Liver (tissue), 9 donors: ENCODE measurements at regions not wholly inside any gene's neighbourhood (a gene's known extent, or its start where the extent isn't known, plus 50 kb on each side); places are given as distances from the start of the nearest gene placed in this dataset. TPM values are rescaled to one million over a fixed set of nuclear protein-coding genes. Genes with fewer than 3 reads are reported as not detected.
"Not testable (repeated sequence)": the region's sequence is repeated elsewhere in the genome, so short reads cannot be mapped to it uniquely, and the experiment has no call there.

Experiments used
- DNase-seq: peaks from one replicate; pipeline ENCODE4 v3.0.0-alpha.2; 2017; ENCODE audit warnings: low spot score
- H3K27ac ChIP-seq, 2 donors: one replicate each; pipeline ENCODE4 v1.7.0; 2013; ENCODE audit warnings: inconsistent platforms in 2 of 2, low read length in 2 of 2, control low read depth in 1 of 2, low read depth in 1 of 2, mild to moderate bottlenecking in 1 of 2
- H3K27me3 ChIP-seq, 4 donors: one replicate each; pipeline versions ENCODE4 v1.6.1 to v1.7.0; 2013; ENCODE audit warnings: low read length in 3 of 4, inconsistent platforms in 1 of 4, mild to moderate bottlenecking in 1 of 4, moderate library complexity in 1 of 4; ENCODE audit not compliant: control insufficient read depth in 4 of 4, insufficient read depth in 4 of 4
- H3K36me3 ChIP-seq, 4 donors: one replicate each; pipeline versions ENCODE4 v1.6.1 to v1.7.0; 2013; ENCODE audit warnings: low read length in 3 of 4, mild to moderate bottlenecking in 3 of 4, low read depth in 1 of 4, moderate library complexity in 1 of 4; ENCODE audit not compliant: control insufficient read depth in 4 of 4, insufficient read depth in 3 of 4
- H3K4me1 ChIP-seq, 4 donors: one replicate each; pipeline versions ENCODE4 v1.6.1 to v1.7.0; 2013; ENCODE audit warnings: low read length in 3 of 4, mild to moderate bottlenecking in 3 of 4, moderate library complexity in 1 of 4; ENCODE audit not compliant: control insufficient read depth in 4 of 4, insufficient read depth in 4 of 4
- H3K4me3 ChIP-seq, 3 donors: one replicate each; pipeline versions ENCODE4 v1.6.1 to v1.7.0; 2013; ENCODE audit warnings: low read length in 3 of 3, control low read depth in 1 of 3, low read depth in 1 of 3, mild to moderate bottlenecking in 1 of 3
- H3K9ac ChIP-seq, 2 donors: one replicate each; pipeline ENCODE4 v1.7.0; 2013; ENCODE audit warnings: low read length in 2 of 2, mild to moderate bottlenecking in 2 of 2, moderate library complexity in 2 of 2, control low read depth in 1 of 2, low read depth in 1 of 2
- H3K9me3 ChIP-seq, 4 donors: one replicate each; pipeline versions ENCODE4 v1.6.1 to v1.7.0; 2013; ENCODE audit warnings: low read length in 3 of 4; ENCODE audit not compliant: control insufficient read depth in 4 of 4
- EGR1 ChIP-seq, 2 donors: IDR thresholded peaks; 2 replicates each; pipeline ENCODE4 v1.6.1; 2016 to 2018; ENCODE audit warnings: antibody characterized with exemption in 2 of 2, low read depth in 2 of 2
- FOXA1 ChIP-seq: IDR thresholded peaks from 2 replicates; pipeline ENCODE4 v1.6.1; 2016; ENCODE audit warnings: antibody characterized with exemption
- HNF4A ChIP-seq, 2 donors: conservative IDR thresholded peaks; 2 replicates each; pipeline ENCODE4 v1.6.1; 2016; ENCODE audit warnings: antibody characterized with exemption in 2 of 2, mild to moderate bottlenecking in 2 of 2
- JUND ChIP-seq, 2 donors: IDR thresholded peaks; 2 replicates each; pipeline ENCODE4 v1.6.1; 2016; ENCODE audit warnings: antibody characterized with exemption in 2 of 2
- NR2F2 ChIP-seq: IDR thresholded peaks from 2 replicates; pipeline ENCODE4 v1.6.1; 2016; ENCODE audit warnings: antibody characterized with exemption
- YY1 ChIP-seq: IDR thresholded peaks from 2 replicates; pipeline ENCODE4 v1.6.1; 2016; ENCODE audit warnings: antibody characterized with exemption, mild to moderate bottlenecking
- WGBS: extraction: QIAGEN DNeasy Blood & Tissue Kit; methylation state at CpG from one replicate; pipeline ENCODE4 v1.1.7; 2013; 5-methylcytosine and 5-hydroxymethylcytosine counted together
- small RNA-seq: library from RNA; depleted of rRNA; stranded (forward); fragments of <200 nt; gene quantifications from one replicate; pipeline ENCODE3, GENCODE V24; 2014
- TF ChIP-seq, protein P1 (sequence below): IDR thresholded peaks from 2 replicates; pipeline ENCODE4 v1.6.1; 2016; ENCODE audit warnings: antibody characterized with exemption
- TF ChIP-seq, protein P2 (sequence below): IDR thresholded peaks from 2 replicates; pipeline ENCODE4 v1.6.1; 2016; ENCODE audit warnings: antibody characterized with exemption, mild to moderate bottlenecking
- TF ChIP-seq, protein P3 (sequence below): fragments of 150-350 bp; IDR thresholded peaks from 2 replicates; pipeline ENCODE4 v1.5.1; 2017; ENCODE audit warnings: improper control_type of control experiment, low read depth, low read length; ENCODE audit not compliant: missing input control
- donor health status: healthy.
- donor health status: healthy.
- donor health status: healthy.
- donor health status: healthy.
- donor health status: healthy.

DNA sequence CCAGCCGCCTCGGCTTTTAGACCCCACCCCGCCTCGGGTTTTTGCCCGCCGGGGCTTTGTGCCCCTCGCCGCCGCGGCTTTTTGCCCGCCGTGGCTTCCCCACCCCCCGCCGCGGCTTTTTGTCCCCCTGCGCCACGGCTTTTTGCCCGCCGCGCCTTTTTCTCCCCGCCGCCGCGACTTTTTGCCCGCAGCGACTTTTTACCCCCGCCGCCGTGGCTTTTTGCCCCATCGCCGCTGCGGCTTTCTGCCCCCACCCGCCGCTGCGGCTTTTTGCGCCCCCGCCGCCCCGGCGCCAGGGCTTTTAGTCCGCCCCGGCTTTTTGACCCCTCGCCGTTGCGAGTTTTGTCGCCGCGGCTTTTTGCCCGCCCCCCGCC, 474.4 kb downstream of the FAM72C start:
- no peaks in the 10 kb centered on the region for H3K4me1 ChIP-seq
- no peak for DNase-seq
- TF ChIP-seq, protein P1, sequence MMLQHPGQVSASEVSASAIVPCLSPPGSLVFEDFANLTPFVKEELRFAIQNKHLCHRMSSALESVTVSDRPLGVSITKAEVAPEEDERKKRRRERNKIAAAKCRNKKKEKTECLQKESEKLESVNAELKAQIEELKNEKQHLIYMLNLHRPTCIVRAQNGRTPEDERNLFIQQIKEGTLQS = no peak
- no peak for TF ChIP-seq EGR1 (IDR thresholded peaks at IDR 0.05; ENCODE audit: low read depth in 2 of 2)
- TF ChIP-seq HNF4A (conservative IDR thresholded peaks at IDR 0.05) = no peak
- no peak for TF ChIP-seq YY1
- TF ChIP-seq, protein P2, sequence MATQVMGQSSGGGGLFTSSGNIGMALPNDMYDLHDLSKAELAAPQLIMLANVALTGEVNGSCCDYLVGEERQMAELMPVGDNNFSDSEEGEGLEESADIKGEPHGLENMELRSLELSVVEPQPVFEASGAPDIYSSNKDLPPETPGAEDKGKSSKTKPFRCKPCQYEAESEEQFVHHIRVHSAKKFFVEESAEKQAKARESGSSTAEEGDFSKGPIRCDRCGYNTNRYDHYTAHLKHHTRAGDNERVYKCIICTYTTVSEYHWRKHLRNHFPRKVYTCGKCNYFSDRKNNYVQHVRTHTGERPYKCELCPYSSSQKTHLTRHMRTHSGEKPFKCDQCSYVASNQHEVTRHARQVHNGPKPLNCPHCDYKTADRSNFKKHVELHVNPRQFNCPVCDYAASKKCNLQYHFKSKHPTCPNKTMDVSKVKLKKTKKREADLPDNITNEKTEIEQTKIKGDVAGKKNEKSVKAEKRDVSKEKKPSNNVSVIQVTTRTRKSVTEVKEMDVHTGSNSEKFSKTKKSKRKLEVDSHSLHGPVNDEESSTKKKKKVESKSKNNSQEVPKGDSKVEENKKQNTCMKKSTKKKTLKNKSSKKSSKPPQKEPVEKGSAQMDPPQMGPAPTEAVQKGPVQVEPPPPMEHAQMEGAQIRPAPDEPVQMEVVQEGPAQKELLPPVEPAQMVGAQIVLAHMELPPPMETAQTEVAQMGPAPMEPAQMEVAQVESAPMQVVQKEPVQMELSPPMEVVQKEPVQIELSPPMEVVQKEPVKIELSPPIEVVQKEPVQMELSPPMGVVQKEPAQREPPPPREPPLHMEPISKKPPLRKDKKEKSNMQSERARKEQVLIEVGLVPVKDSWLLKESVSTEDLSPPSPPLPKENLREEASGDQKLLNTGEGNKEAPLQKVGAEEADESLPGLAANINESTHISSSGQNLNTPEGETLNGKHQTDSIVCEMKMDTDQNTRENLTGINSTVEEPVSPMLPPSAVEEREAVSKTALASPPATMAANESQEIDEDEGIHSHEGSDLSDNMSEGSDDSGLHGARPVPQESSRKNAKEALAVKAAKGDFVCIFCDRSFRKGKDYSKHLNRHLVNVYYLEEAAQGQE = no peak
- TF ChIP-seq, protein P3, sequence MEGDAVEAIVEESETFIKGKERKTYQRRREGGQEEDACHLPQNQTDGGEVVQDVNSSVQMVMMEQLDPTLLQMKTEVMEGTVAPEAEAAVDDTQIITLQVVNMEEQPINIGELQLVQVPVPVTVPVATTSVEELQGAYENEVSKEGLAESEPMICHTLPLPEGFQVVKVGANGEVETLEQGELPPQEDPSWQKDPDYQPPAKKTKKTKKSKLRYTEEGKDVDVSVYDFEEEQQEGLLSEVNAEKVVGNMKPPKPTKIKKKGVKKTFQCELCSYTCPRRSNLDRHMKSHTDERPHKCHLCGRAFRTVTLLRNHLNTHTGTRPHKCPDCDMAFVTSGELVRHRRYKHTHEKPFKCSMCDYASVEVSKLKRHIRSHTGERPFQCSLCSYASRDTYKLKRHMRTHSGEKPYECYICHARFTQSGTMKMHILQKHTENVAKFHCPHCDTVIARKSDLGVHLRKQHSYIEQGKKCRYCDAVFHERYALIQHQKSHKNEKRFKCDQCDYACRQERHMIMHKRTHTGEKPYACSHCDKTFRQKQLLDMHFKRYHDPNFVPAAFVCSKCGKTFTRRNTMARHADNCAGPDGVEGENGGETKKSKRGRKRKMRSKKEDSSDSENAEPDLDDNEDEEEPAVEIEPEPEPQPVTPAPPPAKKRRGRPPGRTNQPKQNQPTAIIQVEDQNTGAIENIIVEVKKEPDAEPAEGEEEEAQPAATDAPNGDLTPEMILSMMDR = no peak
- TF ChIP-seq FOXA1 = no peak
- TF ChIP-seq JUND (IDR thresholded peaks at IDR 0.05) = no peak
- no peak for TF ChIP-seq NR2F2
- WGBS = 3% methylated on average over 49 of the region's 50 CpGs
- no peak overlapping the region for H3K9ac ChIP-seq
- no peaks in the 10 kb centered on the region for H3K9me3 ChIP-seq
- no peaks in the 10 kb centered on the region for H3K27me3 ChIP-seq
- H3K36me3 ChIP-seq = no peaks in the 10 kb centered on the region
- peak overlapping the region in 1 of 3 donors; percentile 58 for H3K4me3 ChIP-seq
- H3K27ac ChIP-seq = no peak overlapping the region

DNA sequence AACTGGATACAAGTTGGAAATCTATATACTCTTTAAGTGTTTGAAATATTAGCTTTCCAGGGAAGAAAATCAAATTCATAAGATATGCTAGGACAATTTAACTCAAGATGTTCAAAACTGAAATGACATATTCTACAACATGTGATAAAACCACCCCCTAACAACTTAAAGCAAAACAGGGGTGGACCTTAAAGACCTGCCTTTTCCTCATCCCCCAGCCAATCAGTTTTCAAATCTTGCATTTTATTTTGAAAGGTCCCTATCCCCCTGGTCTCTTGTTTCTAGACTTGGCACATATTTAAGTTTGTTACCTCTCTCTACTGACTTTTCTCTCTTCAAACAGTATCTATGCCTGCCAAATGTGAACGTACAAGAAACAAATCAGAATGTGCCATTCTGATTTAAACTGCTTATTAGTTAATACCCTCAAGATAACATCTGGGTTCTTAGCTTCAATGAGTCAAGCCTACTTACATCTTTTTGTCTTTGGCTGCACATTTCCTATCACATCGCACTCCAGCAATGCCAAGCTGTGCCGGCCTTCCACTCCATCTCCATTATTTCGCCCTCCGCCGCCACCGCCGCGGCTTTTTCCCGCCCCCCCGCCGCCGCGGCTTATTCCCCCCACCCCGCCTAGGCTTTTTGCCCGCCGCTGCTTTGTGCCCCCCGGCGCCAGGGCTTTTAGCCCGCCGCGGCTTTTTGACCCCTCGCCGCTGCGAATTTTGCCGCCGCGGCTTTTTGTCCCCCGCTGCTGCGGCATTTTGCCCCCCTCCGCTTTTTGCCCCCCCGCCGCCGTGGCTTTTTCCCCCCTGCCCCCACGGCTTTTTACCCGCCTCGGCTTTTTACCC, 475.0 kb downstream of the FAM72C start:
- not testable (repeated sequence) for H3K9me3 ChIP-seq, H3K27me3 ChIP-seq, H3K4me1 ChIP-seq, H3K36me3 ChIP-seq, H3K9ac ChIP-seq, DNase-seq, H3K27ac ChIP-seq
- 2% methylated on average over 36 of the region's 37 CpGs for WGBS
- H3K4me3 ChIP-seq = peak overlapping the region in 1 of 3 donors; percentile 58

Small RNA genes lying in the stretch of these regions (small RNA-seq; reads per million reads assigned to genes)
- gene AC239800.3 = not detected
- not detected for gene HIST2H3PS2
- gene RNU1-114P = not detected
- gene RNU1-143P = not detected
- gene RNU1-92P = not detected
- 0.73 reads per million, percentile 70 among the genes with 10 or more reads in this experiment for gene RNVU1-17
- gene RNVU1-18 = not detected
